ENCODE measurements at regions not wholly inside any gene's neighbourhood (a gene's known extent, or its start where the extent isn't known, plus 50 kb on each side); places are given as distances from the start of the nearest gene placed in this dataset.

- DNase-seq (no peak), ATAC-seq (ENCODE audit: poor library complexity) (no peak)
- ChIA-PET CTCF (no interaction called here), POLR2A (no interaction called here)
- intact Hi-C loops (cut with DNase I, micrococcal nuclease) = no loop called here
- Mint-ChIP-seq H3K4me1 (ENCODE audit: low read depth) (no peaks in the 10 kb centered on the region), H3K36me3 (ENCODE audit: low read depth) (no peaks in the 10 kb centered on the region), H3K27me3 (no peaks in the 10 kb centered on the region), H3K27ac (no peak overlapping the region), H3K4me3 (no peak overlapping the region), H3K9me3 (peaks cover 2% of the 10 kb centered on the region)
- H3K36me3 ChIP-seq (ENCODE audit: insufficient read depth, low read length) = no peaks in the 10 kb centered on the region
- H3K9me3 ChIP-seq (ENCODE audit: control insufficient read depth in 1 of 2, insufficient read depth in 1 of 2, low read length in 2 of 2) = no peaks in the 10 kb centered on the region
- no peak overlapping the region for H3K4me3 ChIP-seq (ENCODE audit: low read length)
- no peaks in the 10 kb centered on the region for H3K27me3 ChIP-seq (ENCODE audit: control insufficient read depth in 1 of 2, insufficient read depth in 2 of 2, low read length in 2 of 2)
- H3K27ac ChIP-seq (ENCODE audit: low read depth in 1 of 2, low read length in 2 of 2) = no peak overlapping the region
- TF ChIP-seq CTCF (IDR thresholded peaks at IDR 0.05) = no peak
- no peaks in the 10 kb centered on the region for H3K4me1 ChIP-seq (ENCODE audit: insufficient read depth, low read length)
Measured at GRCh38 chr5:56434986-56435385, 201.9 kb upstream of the ANKRD55 start.

DNA sequence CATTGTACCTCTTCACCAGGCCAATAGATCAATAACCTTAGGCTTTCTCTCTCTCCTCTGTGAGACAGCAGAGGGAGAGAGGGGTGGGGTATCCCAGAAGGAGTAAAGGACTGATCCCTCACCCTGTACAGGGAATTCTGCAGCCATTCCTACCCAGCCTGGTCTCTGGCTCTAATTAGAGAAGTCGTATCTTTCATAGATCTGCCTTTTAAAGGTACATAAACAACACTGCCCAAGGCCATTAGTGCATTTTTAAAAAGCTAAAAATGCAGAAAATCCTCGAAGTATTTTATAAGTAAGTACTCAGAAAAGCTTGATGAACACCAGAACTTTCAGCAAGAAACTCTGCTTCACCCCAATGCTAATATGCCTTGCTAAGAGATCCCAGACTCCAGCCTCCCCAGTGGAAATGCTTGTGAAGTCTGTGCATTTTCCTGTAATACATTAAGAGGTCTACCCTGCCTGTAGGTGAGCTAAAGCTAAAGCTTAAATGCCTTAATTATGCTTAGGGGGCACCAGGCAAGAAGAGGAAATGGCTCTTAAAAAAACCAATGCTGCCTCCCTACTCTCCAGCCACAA is 200.0 kb upstream of the ANKRD55 start:
- no peak for ATAC-seq (ENCODE audit: poor library complexity)
- Histone ChIP-seq H3K36me3 (ENCODE audit: insufficient read depth, low read length) (no peaks in the 10 kb centered on the region), H3K4me3 (ENCODE audit: low read length) (no peak overlapping the region), H3K27me3 (ENCODE audit: control insufficient read depth in 1 of 2, insufficient read depth in 2 of 2, low read length in 2 of 2) (no peaks in the 10 kb centered on the region), H3K4me1 (ENCODE audit: insufficient read depth, low read length) (no peaks in the 10 kb centered on the region), H3K9me3 (ENCODE audit: control insufficient read depth in 1 of 2, insufficient read depth in 1 of 2, low read length in 2 of 2) (no peaks in the 10 kb centered on the region), H3K27ac (ENCODE audit: low read depth in 1 of 2, low read length in 2 of 2) (no peak overlapping the region)
- ChIA-PET POLR2A (interaction anchor here (1.1 kb wide), 1 partner anchor 17 kb away, joined by 3 read pairs; no protein-coding TSS in a partner anchor), CTCF (no interaction called here)
- Mint-ChIP-seq H3K9me3 (peaks cover 2% of the 10 kb centered on the region), H3K4me1 (ENCODE audit: low read depth) (no peaks in the 10 kb centered on the region), H3K27ac (no peak overlapping the region), H3K27me3 (no peaks in the 10 kb centered on the region), H3K36me3 (ENCODE audit: low read depth) (no peaks in the 10 kb centered on the region), H3K4me3 (no peak overlapping the region)
- intact Hi-C loops (cut with DNase I, micrococcal nuclease) = no loop called here
- no peak for DNase-seq
- no peak for TF ChIP-seq CTCF (IDR thresholded peaks at IDR 0.05)

DNA sequence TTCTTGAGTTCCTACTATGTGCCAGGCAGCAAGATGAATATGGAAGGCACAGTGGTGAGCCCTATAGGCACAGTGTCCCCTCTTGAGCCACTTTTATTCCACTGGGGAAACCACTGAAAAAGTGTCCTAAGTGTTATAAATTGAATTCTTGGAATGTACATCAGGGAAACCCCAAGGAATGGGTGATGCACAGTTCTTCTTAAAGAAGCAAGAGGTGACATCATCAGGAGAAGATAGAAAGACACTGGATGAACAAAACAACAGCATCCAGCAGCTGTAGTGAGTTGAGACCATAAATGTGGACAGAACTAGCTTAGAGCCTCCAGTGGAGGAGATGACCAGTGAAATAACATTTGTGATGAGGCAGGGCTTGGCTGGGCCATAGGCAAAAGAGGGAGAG is 199.2 kb upstream of the ANKRD55 start:
- DNase-seq (no peak), ATAC-seq (ENCODE audit: poor library complexity) (no peak)
- H3K4me1 ChIP-seq (ENCODE audit: insufficient read depth, low read length) = no peaks in the 10 kb centered on the region
- no peak overlapping the region for H3K4me3 ChIP-seq (ENCODE audit: low read length)
- H3K4me3 Mint-ChIP-seq = no peak overlapping the region
- no peaks in the 10 kb centered on the region for H3K36me3 Mint-ChIP-seq (ENCODE audit: low read depth)
- POLR2A ChIA-PET = no interaction called here
- TF ChIP-seq CTCF (IDR thresholded peaks at IDR 0.05) = no peak
- H3K27ac ChIP-seq (ENCODE audit: low read depth in 1 of 2, low read length in 2 of 2) = no peak overlapping the region
- H3K4me1 Mint-ChIP-seq (ENCODE audit: low read depth) = no peaks in the 10 kb centered on the region
- no peaks in the 10 kb centered on the region for H3K36me3 ChIP-seq (ENCODE audit: insufficient read depth, low read length)
- peaks cover 2% of the 10 kb centered on the region for H3K9me3 Mint-ChIP-seq
- CTCF ChIA-PET = no interaction called here
- no peaks in the 10 kb centered on the region for H3K27me3 Mint-ChIP-seq
- no peaks in the 10 kb centered on the region for H3K9me3 ChIP-seq (ENCODE audit: control insufficient read depth in 1 of 2, insufficient read depth in 1 of 2, low read length in 2 of 2)
- no peaks in the 10 kb centered on the region for H3K27me3 ChIP-seq (ENCODE audit: control insufficient read depth in 1 of 2, insufficient read depth in 2 of 2, low read length in 2 of 2)
- H3K27ac Mint-ChIP-seq = no peak overlapping the region
- intact Hi-C loops (cut with DNase I, micrococcal nuclease) = no loop called here

All from CD4-positive, alpha-beta T cell (primary cell).